GM18499 (cell line): ENCODE measurements at regions not wholly inside any gene's neighbourhood (a gene's known extent, or its start where the extent isn't known, plus 50 kb on each side); places are given as distances from the start of the nearest gene placed in this dataset.
A peak's percentile ranks its signal among the peaks of the same experiment; 100 is the strongest.

Source experiments
- ATAC-seq: cut with Tn5 transposase; IDR thresholded peaks from one replicate; pipeline ENCODE4 v1.9.1; 2021; ENCODE audit warnings: moderate number of reproducible peaks; ENCODE audit not compliant: insufficient read depth, unreplicated experiment

DNA sequence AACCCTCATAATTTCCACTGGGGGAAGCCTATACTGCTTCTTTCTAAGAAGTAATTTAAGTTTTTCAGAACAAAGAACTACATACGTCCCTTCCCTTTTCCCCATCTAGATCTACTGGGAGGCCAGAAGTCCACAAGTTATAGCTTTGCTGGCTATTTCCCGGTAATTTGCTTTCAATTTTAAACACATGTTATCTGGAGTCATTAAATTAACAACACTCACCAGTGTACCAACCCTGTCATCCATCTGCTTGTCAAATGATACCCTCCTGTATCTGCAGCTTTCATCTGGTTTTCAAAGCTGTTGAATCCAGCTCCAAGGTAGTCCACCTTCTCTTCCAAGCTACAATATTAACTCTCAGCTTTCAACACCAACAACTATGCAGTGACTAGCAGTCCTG, 466.7 kb upstream of the PKN2 start:
- ATAC-seq = no peak

DNA sequence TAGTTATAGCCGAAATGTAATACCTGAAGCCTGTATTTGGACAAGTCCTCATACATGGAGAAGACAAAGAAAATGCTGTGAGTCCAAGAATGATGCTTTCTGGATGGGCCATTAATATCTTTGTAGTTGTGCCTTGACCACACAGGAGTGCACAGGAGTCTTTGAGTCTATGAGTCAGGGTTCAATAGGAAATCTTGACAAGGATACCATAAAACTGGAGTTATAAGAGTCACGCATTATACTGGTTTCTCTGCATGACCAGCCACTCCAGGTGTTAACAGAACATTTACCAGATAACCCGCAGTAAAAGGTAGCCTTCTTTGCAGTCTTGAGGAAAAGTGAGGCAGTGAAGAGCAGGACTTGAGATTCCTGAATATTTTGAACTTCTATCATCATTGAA, 464.6 kb upstream of the PKN2 start:
- no peak for ATAC-seq

- ATAC-seq = no peak
Measured at GRCh38 chr1:88221411-88221810, 462.7 kb upstream of the PKN2 start.

DNA sequence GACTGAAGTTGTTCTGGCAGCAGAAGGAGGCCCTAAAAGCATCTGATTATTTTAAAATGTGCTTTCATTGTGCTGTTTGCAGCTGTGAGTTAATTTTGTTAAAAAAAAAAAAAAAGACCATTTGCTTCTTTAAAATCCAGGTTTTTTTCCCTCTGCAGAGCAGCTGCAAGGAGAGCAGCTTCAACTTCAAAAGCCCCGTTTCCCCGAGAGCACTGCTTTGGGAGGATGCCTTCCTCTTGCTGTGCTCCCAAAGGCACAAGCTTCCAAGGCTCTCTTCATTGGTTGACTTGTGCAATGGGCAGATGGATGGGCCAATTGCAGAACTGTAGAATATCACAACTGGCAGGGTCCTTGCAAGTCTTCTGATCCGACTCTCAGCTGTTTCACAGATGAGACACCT, 459.2 kb upstream of the PKN2 start:
- no peak for ATAC-seq

DNA sequence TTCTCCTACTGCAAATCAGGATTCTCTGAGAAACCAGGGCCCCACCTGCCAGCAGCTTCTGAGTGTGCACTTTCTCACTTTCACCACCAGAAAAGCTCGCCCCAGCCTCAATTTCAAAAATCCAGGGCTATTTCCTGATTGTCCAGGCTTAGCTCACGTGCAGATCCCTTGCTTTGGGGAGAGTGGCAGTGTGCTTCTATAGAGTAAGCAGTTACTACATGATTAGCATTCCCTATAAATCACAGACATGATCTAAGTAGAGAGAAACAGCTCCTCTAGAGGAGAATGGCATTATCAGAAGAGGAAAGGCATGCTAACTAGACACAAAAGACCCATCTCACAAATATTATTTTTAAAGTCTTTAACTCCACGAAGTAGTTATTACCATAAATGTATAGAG, 456.0 kb upstream of the PKN2 start:
- no peak for ATAC-seq

GRCh38 chr1:88230126-88230525, 453.9 kb upstream of the PKN2 start:
- ATAC-seq = no peak

- no peak for ATAC-seq
Measured at GRCh38 chr1:88237058-88237457, 447.0 kb upstream of the PKN2 start.

DNA sequence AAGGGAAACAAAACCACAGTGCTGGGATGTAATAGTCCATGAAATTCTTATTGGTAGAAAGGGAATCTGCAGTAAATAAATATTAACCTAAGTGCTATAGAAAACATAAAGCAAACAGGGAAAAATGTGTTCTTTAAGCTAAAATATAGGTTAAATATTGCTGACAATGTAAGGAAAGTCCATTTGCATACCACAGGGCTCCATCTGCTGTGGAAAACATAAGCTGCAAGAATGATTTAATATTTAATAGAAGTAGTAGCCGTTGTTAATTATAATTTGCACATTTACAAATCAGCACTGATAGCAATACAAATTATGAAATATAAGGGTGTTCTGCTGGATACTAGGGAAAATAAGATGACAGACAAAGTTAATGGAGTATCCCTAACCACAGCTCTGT, 444.9 kb upstream of the PKN2 start:
- ATAC-seq = no peak

- ATAC-seq = no peak
Measured at GRCh38 chr1:88247666-88248065, 436.4 kb upstream of the PKN2 start.

GRCh38 chr1:88250915-88251314, 433.2 kb upstream of the PKN2 start:
- no peak for ATAC-seq

DNA sequence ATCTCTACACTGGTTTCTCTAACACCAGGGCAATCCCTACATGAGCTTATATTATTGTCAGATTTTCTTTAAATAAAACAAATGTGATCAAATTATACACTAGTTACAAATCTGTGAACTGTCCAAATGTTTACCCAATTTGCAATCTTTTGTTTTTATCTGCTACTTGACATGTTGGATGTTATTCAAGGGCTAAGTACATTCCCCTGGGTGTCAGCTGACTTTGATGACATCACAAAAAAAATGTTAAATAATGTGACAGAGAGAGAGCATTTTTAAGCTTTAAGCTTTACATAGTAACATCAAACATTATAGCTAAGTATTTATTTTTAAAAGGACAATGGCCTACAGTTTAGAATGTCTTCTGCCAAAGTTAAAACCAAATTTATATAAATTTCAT, 431.3 kb upstream of the PKN2 start:
- no peak for ATAC-seq

DNA sequence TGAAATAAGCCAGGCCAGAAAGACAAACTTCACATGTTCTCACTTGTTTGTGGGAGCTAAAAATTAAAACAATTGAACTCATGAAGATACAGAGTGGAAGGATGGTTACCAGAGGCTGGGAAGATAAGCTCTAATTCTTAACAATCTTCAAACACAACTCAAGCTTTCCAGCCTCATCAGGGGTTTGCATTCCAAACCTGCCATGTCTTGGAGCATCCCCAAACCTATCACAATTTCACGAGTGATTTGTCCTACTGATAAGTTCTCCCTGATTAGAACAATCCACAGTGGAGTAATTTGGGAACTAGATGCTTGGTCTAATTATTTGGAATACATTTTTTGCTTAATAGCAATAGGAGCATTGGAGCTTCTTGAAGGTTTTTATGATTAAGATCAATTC, 418.5 kb upstream of the PKN2 start:
- ATAC-seq = no peak

DNA sequence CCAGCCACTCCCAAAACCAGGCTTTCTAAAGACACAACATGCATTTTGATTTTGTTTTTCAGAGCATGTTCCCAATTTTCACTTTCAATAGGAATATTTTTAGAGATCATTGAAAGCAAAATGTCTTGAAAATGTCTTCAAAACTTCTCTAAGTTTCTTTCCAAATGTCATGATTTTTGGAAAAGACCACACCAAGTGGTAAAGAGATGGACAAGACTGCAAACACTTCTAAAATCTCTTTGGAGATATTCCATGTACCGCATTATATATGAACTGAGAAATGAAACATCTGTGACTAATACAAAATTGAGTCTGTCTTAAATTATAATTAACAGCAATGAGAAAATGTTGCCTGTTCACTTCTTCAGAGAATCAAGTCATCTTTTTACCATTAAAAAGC, 418.0 kb upstream of the PKN2 start:
- no peak for ATAC-seq

- no peak for ATAC-seq
Measured at GRCh38 chr1:88272216-88272615, 411.9 kb upstream of the PKN2 start.

- ATAC-seq = no peak
Measured at GRCh38 chr1:88274431-88274830, 409.6 kb upstream of the PKN2 start.

GRCh38 chr1:88275259-88275862, 408.7 kb upstream of the PKN2 start:
- no peak for ATAC-seq

DNA sequence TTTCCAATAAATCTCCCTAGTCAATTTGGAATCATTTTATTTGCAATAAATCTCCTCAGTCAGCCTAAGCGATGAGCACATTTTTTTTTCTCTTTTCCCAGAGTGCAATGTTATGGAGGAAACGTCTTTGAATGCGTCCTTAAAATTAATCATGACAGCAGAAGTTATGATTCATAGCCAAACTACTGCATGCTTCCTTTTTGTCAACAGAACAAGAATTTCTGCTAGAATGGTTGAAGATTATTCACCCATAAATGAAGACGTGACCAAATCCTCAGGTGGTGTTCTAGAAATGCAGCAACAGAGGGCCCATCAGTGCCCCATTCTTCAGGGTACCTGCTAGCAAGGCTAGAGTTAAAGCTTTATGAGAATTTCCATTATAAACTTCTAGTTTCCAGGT, 407.9 kb upstream of the PKN2 start:
- ATAC-seq = peak; percentile 57

DNA sequence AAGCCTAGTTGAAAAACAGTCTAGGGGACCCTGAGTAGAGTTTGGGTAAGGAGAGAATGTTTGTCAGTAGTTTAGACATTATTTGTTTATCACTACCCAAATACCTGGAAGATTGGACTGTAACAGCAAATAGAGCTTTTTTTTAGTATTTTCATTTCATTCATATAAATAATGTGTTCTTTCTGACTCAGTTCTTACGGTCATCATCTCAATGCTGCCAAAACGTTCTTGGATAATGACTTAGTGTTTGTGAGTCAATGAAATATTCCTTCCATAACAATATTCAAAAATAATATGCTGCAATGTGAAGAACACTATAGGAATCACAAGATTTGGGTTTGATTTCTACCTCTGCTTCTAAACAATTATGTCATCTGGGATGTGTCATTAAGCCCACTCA, 400.0 kb upstream of the PKN2 start:
- no peak for ATAC-seq

- ATAC-seq = no peak
Measured at GRCh38 chr1:88284666-88285366, 399.3 kb upstream of the PKN2 start.

- ATAC-seq = no peak
Measured at GRCh38 chr1:88286716-88287115, 397.4 kb upstream of the PKN2 start.

- ATAC-seq = no peak
Measured at GRCh38 chr1:88288571-88288970, 395.5 kb upstream of the PKN2 start.

DNA sequence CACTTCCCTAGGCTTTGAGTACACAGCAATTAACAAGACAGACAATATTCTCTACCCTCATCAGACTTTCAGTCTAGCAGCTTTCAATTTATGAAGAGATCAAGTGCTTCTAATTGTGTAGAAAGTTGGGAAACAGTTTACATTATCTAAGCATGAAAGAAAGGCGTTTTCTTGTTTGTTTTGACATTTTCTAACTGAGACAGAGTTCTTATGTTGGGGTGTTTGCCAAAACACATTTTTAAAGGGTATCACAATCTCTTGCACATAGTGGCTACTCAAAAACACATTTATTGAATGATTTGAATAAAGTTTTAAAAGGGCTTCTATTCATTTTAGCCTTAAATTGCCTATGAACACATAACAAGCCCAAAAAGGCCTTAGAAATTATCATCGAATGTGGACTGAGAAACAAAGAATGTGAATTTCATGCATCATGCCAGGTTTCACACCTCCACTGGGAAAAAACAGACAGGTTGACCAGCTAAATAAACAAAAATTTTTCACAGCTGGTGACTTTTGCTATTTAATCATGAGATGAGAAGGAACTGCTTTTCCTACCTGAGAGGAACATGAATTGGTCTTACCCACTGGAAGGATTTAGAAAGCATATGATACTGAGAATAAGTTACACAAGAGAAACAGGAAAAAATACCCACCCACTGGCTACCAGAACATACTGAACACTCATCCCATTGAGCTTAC, 394.5 kb upstream of the PKN2 start:
- no peak for ATAC-seq
